ENCODE measurements at regions not wholly inside any gene's neighbourhood (a gene's known extent, or its start where the extent isn't known, plus 50 kb on each side); places are given as distances from the start of the nearest gene placed in this dataset.
"Not testable (repeated sequence)": the region's sequence is repeated elsewhere in the genome, so short reads cannot be mapped to it uniquely, and the experiment has no call there.

DNA sequence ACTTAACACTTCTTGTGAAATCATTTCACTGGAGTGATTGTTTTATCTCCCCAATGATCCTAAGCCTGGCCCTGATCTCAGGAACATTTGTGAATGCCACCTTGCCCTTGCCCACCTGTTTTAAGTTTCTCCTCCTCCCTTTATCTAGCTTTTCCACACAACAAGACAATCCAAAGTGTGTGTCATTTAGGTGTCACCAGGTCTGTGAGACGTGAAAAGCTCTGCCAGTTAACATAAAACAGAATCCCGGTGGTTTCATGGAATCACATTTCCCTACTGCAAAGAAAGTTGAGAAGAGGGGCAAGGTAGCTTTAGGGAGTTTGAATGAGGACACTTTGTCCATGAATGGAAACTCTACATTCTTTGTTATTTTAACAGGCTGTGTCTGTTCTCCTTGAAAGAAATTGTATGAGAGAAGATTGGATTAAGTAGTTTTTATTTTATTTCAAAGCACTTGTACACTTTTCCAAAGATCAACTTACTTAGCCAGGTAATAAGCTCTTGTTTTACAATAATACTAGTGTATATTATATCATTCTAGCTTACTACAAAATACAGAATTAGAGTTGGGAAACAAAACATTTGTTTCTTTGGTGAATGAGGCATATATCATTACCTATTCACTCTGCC, 239.0 kb downstream of the ISL1 start:
- no peak overlapping the region for H3K4me3 ChIP-seq (ENCODE audit: low read depth, poor library complexity, severe bottlenecking)
- DNase-seq (ENCODE audit: low spot score in 2 of 2) = no peak
- TF ChIP-seq POLR2A (IDR thresholded peaks at IDR 0.05) = no peak
- TF ChIP-seq CTCF (IDR thresholded peaks at IDR 0.05) = no peak
- intact Hi-C loops (cut with DNase I; ENCODE audit: low total_unique reads) = no loop called here
- WGBS, 2 donors = 41 to 49% methylated on average over 2 of the region's 2 CpGs

- H3K4me3 ChIP-seq (ENCODE audit: low read depth, poor library complexity, severe bottlenecking) = no peak overlapping the region
- intact Hi-C loops (cut with DNase I; ENCODE audit: low total_unique reads) = no loop called here
- WGBS, 2 donors = 91 to 92% methylated on average over 3 of the region's 3 CpGs
- TF ChIP-seq CTCF (IDR thresholded peaks at IDR 0.05) (no peak), POLR2A (IDR thresholded peaks at IDR 0.05) (no peak)
- DNase-seq (ENCODE audit: low spot score in 2 of 2) = no peak
These were observed 242.1 kb downstream of the ISL1 start for GRCh38 chr5:51625224-51625968.

GRCh38 chr5:51632027-51632426, 248.8 kb downstream of the ISL1 start:
- 37 to 40% methylated on average over 2 of the region's 2 CpGs for WGBS, 2 donors
- no peak for DNase-seq (ENCODE audit: low spot score in 2 of 2)
- no peak overlapping the region for H3K4me3 ChIP-seq (ENCODE audit: low read depth, poor library complexity, severe bottlenecking)
- intact Hi-C loops (cut with DNase I; ENCODE audit: low total_unique reads) = no loop called here
- TF ChIP-seq CTCF (IDR thresholded peaks at IDR 0.05) (no peak), POLR2A (IDR thresholded peaks at IDR 0.05) (no peak)

- no peak overlapping the region for H3K4me3 ChIP-seq (ENCODE audit: low read depth, poor library complexity, severe bottlenecking)
- DNase-seq (ENCODE audit: low spot score in 2 of 2) = no peak
- intact Hi-C loops (cut with DNase I; ENCODE audit: low total_unique reads) = no loop called here
- WGBS, 2 donors = 52 to 58% methylated on average over 2 of the region's 2 CpGs
- TF ChIP-seq CTCF (IDR thresholded peaks at IDR 0.05) (no peak), POLR2A (IDR thresholded peaks at IDR 0.05) (no peak)
These were observed 249.5 kb downstream of the ISL1 start for GRCh38 chr5:51632793-51633192.

DNA sequence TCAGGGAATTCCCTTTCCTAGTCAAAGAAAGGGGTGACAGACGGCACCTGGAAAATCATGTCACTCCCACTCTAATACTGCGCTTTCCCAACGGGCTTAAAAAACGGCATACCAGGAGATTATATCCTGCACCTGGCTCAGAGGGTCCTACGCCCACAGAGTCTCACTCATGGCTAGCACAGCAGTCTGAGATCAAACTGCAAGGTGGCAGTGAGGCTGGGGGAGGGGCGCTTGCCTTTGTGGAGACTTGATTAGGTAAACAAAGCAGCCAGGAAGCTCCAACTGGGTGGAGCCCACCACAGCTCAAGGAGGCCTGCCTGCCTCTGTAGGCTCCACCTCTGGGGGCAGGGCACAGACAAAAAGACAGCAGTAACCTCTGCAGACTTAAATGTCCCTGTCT, 253.7 kb downstream of the ISL1 start:
- WGBS, 2 donors = 77 to 83% methylated on average over 6 of the region's 6 CpGs
- H3K4me3 ChIP-seq (ENCODE audit: low read depth, poor library complexity, severe bottlenecking); DNase-seq (ENCODE audit: low spot score in 2 of 2); intact Hi-C loops (cut with DNase I; ENCODE audit: low total_unique reads): not testable (repeated sequence)

- DNase-seq (ENCODE audit: low spot score in 2 of 2) = no peak
- no peak overlapping the region for H3K4me3 ChIP-seq (ENCODE audit: low read depth, poor library complexity, severe bottlenecking)
- TF ChIP-seq POLR2A (IDR thresholded peaks at IDR 0.05) (no peak), CTCF (IDR thresholded peaks at IDR 0.05) (no peak)
- intact Hi-C loops (cut with DNase I; ENCODE audit: low total_unique reads) = no loop called here
- WGBS, 2 donors = 60 to 71% methylated on average over 2 of the region's 2 CpGs
These were observed 261.7 kb downstream of the ISL1 start for GRCh38 chr5:51644976-51645375.

All from lower leg skin (tissue), 4 donors.